ENCODE measurements at regions not wholly inside any gene's neighbourhood (a gene's known extent, or its start where the extent isn't known, plus 50 kb on each side); places are given as distances from the start of the nearest gene placed in this dataset.

DNA sequence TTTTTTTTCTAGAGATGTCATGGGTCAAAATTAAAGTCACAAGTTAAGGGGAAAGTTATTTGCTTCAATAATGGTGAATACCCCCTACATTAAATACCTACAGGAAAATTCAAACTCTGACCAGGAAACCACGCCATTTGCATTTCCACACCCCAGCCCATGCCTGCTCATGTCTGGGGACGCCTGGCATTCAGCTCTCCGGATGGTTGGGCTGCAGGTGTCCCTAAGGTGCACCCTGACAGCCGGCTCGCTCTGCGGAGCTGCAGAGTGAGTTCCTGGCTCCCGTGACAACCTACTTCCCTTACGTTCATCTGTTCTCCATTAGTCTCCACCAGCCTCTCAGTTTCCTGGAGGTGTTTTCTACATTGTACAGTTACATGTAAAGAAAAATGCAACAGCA is 122.7 kb upstream of the RIOK3 start:
- 75 to 95% methylated on average over 8 of the region's 8 CpGs for WGBS, 2 donors
- Histone ChIP-seq H3K27me3 (no peaks in the 10 kb centered on the region), H3K4me1 (no peaks in the 10 kb centered on the region), H3K36me3 (peaks cover 0 to 3% (median 0%) of the 10 kb centered on the region in 4 donors), H3K9me3 (no peaks in the 10 kb centered on the region), H3K27ac (no peak overlapping the region), H3K4me3 (no peak overlapping the region)
- TF ChIP-seq POLR2AphosphoS5 (IDR thresholded peaks at IDR 0.05) (no peak), POLR2A (IDR thresholded peaks at IDR 0.05) (no peak), EP300 (IDR thresholded peaks at IDR 0.05) (no peak)
- TF ChIP-seq, protein P1, sequence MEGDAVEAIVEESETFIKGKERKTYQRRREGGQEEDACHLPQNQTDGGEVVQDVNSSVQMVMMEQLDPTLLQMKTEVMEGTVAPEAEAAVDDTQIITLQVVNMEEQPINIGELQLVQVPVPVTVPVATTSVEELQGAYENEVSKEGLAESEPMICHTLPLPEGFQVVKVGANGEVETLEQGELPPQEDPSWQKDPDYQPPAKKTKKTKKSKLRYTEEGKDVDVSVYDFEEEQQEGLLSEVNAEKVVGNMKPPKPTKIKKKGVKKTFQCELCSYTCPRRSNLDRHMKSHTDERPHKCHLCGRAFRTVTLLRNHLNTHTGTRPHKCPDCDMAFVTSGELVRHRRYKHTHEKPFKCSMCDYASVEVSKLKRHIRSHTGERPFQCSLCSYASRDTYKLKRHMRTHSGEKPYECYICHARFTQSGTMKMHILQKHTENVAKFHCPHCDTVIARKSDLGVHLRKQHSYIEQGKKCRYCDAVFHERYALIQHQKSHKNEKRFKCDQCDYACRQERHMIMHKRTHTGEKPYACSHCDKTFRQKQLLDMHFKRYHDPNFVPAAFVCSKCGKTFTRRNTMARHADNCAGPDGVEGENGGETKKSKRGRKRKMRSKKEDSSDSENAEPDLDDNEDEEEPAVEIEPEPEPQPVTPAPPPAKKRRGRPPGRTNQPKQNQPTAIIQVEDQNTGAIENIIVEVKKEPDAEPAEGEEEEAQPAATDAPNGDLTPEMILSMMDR (IDR thresholded peaks at IDR 0.05), result no peak
- intact Hi-C loops (cut with DNase I), result no loop called here
- DNase-seq, result no peak

DNA sequence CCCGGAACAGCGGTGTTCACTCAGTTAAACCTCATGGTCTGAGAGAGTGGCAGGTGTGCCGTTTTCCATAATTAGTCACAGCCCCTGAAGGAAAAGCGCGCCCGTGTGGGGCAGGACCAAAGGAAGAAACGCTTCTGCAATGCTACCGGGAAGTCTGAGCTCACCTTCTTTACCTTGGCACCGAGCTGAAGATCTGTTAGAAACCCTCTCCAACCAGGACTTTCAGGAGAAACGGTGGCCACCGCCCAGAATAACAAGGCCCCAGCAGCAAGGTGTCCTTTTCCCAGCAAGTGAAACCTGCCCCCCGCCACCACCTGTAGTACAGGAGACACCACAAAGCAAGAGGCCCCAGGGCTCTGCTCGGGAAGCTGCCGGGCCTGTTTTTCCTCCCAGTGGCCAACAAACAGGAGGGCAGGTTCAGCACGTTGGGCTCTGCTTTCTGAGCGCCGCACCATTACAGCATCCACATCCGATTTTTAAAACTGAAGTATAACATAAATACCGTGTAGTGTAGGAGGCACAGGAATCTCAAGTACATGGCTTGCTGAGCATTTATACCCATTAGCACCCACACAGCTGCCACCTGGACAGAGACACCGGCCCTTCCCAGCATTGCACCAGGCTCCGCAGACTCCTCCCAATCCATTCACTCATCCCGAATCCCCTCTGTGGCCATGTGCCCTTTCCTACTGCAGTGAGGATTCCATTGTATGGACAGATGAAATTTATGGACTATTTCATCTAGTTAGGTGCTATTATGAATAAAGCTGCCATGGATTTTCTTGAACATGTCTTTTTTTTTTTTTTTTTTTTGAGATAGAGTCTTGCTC is 121.8 kb upstream of the RIOK3 start:
- no peaks in the 10 kb centered on the region for H3K4me1 ChIP-seq
- H3K27me3 ChIP-seq, result no peaks in the 10 kb centered on the region
- H3K4me3 ChIP-seq, result no peak overlapping the region
- H3K9me3 ChIP-seq, result no peaks in the 10 kb centered on the region
- intact Hi-C loops (cut with DNase I), result no loop called here
- H3K27ac ChIP-seq, result no peak overlapping the region
- TF ChIP-seq, protein P1 (IDR thresholded peaks at IDR 0.05), result no peak
- TF ChIP-seq POLR2A (IDR thresholded peaks at IDR 0.05) (no peak), POLR2AphosphoS5 (IDR thresholded peaks at IDR 0.05) (no peak), EP300 (IDR thresholded peaks at IDR 0.05) (no peak)
- H3K36me3 ChIP-seq, result peaks cover 0 to 3% (median 0%) of the 10 kb centered on the region in 4 donors
- DNase-seq, result no peak
- WGBS, 2 donors, result 68 to 91% methylated on average over 22 of the region's 22 CpGs

DNA sequence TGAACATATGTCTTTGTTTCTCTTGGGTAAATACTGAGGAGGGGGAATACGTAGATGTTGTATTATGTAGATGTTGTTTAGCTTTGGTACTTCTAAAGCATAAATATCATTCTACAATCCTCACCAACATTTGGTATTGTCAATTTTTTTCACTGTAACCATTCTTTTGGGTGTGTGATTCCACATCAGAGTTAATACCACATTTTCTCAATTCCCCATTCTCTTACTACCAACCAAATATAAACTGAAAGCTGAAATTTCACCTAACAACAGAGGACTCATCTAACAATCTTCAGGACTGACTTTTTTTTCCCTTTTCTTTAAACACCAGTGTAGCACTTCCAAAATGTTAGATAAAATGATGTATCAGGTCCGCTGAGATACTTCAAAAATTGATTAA is 120.7 kb upstream of the RIOK3 start:
- intact Hi-C loops (cut with DNase I), result no loop called here
- H3K9me3 ChIP-seq, result no peaks in the 10 kb centered on the region
- TF ChIP-seq EP300 (IDR thresholded peaks at IDR 0.05) (no peak), POLR2AphosphoS5 (IDR thresholded peaks at IDR 0.05) (no peak), POLR2A (IDR thresholded peaks at IDR 0.05) (no peak)
- TF ChIP-seq, protein P1 (IDR thresholded peaks at IDR 0.05), result no peak
- WGBS, 2 donors, result 95 to 97% methylated on average over 2 of the region's 2 CpGs
- no peak overlapping the region for H3K4me3 ChIP-seq
- H3K27me3 ChIP-seq, result no peaks in the 10 kb centered on the region
- no peak for DNase-seq
- H3K27ac ChIP-seq, result no peak overlapping the region
- peaks cover 0 to 3% (median 0%) of the 10 kb centered on the region in 4 donors for H3K36me3 ChIP-seq
- H3K4me1 ChIP-seq, result no peaks in the 10 kb centered on the region

DNA sequence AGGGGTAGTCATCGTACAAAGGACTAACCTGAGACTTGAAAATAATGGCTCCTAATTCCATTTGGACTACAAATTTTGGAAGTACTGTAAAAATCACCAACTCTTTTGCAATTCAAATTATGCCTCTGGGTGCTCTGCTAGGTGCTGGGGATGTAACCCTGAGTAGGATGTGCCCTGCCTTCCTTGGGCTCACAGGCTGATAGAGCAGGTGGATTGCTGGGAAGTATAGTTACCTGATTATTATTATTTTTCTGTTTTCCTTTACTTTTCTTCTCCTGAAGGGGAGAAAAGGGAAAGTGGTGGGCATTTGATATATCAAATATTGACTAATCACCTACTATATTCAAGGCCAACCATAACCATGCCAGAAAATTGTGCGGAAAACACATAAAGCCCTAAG is 119.3 kb upstream of the RIOK3 start:
- no peaks in the 10 kb centered on the region for H3K27me3 ChIP-seq
- no peaks in the 10 kb centered on the region for H3K4me1 ChIP-seq
- no peaks in the 10 kb centered on the region for H3K9me3 ChIP-seq
- no peak overlapping the region for H3K4me3 ChIP-seq
- 50 to 66% methylated on average over 2 of the region's 2 CpGs for WGBS, 2 donors
- no peak overlapping the region for H3K27ac ChIP-seq
- H3K36me3 ChIP-seq, result peaks cover 0 to 3% (median 0%) of the 10 kb centered on the region in 4 donors
- intact Hi-C loops (cut with DNase I), result no loop called here
- no peak for DNase-seq
- TF ChIP-seq, protein P1 (IDR thresholded peaks at IDR 0.05), result no peak
- TF ChIP-seq POLR2AphosphoS5 (IDR thresholded peaks at IDR 0.05) (no peak), EP300 (IDR thresholded peaks at IDR 0.05) (no peak), POLR2A (IDR thresholded peaks at IDR 0.05) (no peak)

Data from sigmoid colon (tissue), 6 donors.